ENCODE measurements at regions not wholly inside any gene's neighbourhood (a gene's known extent, or its start where the extent isn't known, plus 50 kb on each side); places are given as distances from the start of the nearest gene placed in this dataset.

DNA sequence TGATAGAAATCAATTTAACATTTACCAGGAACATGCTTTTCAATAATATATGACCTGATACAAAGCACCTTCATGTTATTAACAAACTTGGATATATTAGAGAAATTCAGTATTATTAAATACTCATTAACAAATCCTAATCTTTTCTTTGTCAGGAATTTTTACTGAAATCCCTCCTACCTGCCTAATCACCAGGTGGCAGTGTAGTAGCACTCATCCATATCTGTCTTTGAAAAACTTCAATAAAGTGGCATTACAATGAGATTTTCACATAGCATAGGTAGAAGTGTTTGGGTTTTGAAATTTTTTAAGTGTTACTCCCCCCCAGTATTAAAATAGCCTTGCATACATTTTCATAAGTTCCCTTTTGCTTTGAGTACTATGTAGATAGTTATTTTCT, 1246.6 kb upstream of the LRRN3 start:
- no TSS peak for BruUV-seq (replicated peaks)
- POLR2A ChIA-PET (ENCODE audit: unreplicated experiment), result no interaction called here

More for the DNA sequence above, 1246.6 kb upstream of the LRRN3 start:
- Histone ChIP-seq H2BK15ac (ENCODE audit: low read depth, low read length) (no peak overlapping the region), H4K20me1 (ENCODE audit: insufficient read depth, low read length) (no peaks in the 10 kb centered on the region), H3K4me3 (ENCODE audit: insufficient read depth, low read depth, low read length) (no peak overlapping the region), H3K36me3 (ENCODE audit: control insufficient read depth, insufficient read depth, low read length) (no peaks in the 10 kb centered on the region), H3K4me2 (ENCODE audit: low read depth, low read length) (no peak overlapping the region), H3K27ac (ENCODE audit: insufficient read depth, low read length) (no peak overlapping the region), H2BK20ac (ENCODE audit: low read depth, low read length) (no peak overlapping the region), H3K56ac (ENCODE audit: extremely low read depth, insufficient read depth, low read length) (no peak overlapping the region), H2AFZ (replicated peaks; ENCODE audit: low read length, poor library complexity) (no peak overlapping the region), H3K27me3 (ENCODE audit: control insufficient read depth, insufficient read depth, low read length) (no peaks in the 10 kb centered on the region), H3K9ac (ENCODE audit: low read depth, low read length) (no peak overlapping the region), H3K9me1 (ENCODE audit: insufficient read depth, low read length) (no peaks in the 10 kb centered on the region), H4K91ac (ENCODE audit: insufficient read depth, low read depth, low read length) (no peak overlapping the region), H2BK5ac (ENCODE audit: low read depth, low read length, poor library complexity, severe bottlenecking) (no peak overlapping the region), H3K4me1 (ENCODE audit: control insufficient read depth, insufficient read depth, low read length) (no peaks in the 10 kb centered on the region), H2AK9ac (replicated peaks; ENCODE audit: low read depth, low read length, poor library complexity) (no peak overlapping the region), H2AK5ac (ENCODE audit: low read depth, low read length) (no peak overlapping the region), H2BK120ac (ENCODE audit: low read depth, low read length) (no peak overlapping the region), H3K23ac (ENCODE audit: low read depth, low read length) (no peak overlapping the region), H3K4ac (ENCODE audit: low read depth, low read length) (no peak overlapping the region), H3K79me1 (ENCODE audit: low read depth in 1 of 2, low read length in 2 of 2) (no peaks in the 10 kb centered on the region), H3K18ac (ENCODE audit: low read depth, low read length) (no peak overlapping the region), H3K9me3 (ENCODE audit: control insufficient read depth, insufficient read depth, low read length) (no peaks in the 10 kb centered on the region), H3K14ac (replicated peaks; ENCODE audit: low read depth, low read length) (no peak overlapping the region), H4K8ac (ENCODE audit: low read depth in 2 of 2, low read length in 2 of 2) (no peak overlapping the region), H4K5ac (ENCODE audit: low read depth, low read length) (no peak overlapping the region)
- TF ChIP-seq RAD21 (IDR thresholded peaks at IDR 0.05; ENCODE audit: low read length), result peak; percentile 65
- TF ChIP-seq MAFK (IDR thresholded peaks at IDR 0.05; ENCODE audit: low read depth, low read length), result no peak
- no peak for TF ChIP-seq POLR2A (IDR thresholded peaks at IDR 0.05; ENCODE audit: low read depth, low read length)
- no peak for TF ChIP-seq RFX5 (IDR thresholded peaks at IDR 0.05; ENCODE audit: low read depth, low read length)
- TF ChIP-seq FOS (IDR thresholded peaks at IDR 0.05; ENCODE audit: low read depth, low read length), result no peak
- no peak for TF ChIP-seq CEBPB (IDR thresholded peaks at IDR 0.05; ENCODE audit: low read depth, low read length)
- TF ChIP-seq SMC3 (IDR thresholded peaks at IDR 0.05; ENCODE audit: low read depth, low read length), result peak; percentile 63
- TF ChIP-seq, protein P1, sequence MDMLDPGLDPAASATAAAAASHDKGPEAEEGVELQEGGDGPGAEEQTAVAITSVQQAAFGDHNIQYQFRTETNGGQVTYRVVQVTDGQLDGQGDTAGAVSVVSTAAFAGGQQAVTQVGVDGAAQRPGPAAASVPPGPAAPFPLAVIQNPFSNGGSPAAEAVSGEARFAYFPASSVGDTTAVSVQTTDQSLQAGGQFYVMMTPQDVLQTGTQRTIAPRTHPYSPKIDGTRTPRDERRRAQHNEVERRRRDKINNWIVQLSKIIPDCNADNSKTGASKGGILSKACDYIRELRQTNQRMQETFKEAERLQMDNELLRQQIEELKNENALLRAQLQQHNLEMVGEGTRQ (IDR thresholded peaks at IDR 0.05; ENCODE audit: low read depth, low read length), result no peak
- TF ChIP-seq MXI1 (IDR thresholded peaks at IDR 0.05; ENCODE audit: borderline replicate concordance, low read depth, low read length), result no peak
- TF ChIP-seq, protein P2, sequence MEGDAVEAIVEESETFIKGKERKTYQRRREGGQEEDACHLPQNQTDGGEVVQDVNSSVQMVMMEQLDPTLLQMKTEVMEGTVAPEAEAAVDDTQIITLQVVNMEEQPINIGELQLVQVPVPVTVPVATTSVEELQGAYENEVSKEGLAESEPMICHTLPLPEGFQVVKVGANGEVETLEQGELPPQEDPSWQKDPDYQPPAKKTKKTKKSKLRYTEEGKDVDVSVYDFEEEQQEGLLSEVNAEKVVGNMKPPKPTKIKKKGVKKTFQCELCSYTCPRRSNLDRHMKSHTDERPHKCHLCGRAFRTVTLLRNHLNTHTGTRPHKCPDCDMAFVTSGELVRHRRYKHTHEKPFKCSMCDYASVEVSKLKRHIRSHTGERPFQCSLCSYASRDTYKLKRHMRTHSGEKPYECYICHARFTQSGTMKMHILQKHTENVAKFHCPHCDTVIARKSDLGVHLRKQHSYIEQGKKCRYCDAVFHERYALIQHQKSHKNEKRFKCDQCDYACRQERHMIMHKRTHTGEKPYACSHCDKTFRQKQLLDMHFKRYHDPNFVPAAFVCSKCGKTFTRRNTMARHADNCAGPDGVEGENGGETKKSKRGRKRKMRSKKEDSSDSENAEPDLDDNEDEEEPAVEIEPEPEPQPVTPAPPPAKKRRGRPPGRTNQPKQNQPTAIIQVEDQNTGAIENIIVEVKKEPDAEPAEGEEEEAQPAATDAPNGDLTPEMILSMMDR (conservative IDR thresholded peaks at IDR 0.05; ENCODE audit: low read depth, low read length), result peak; percentile 54
- peak; percentile 14 for DNase-seq
- CTCF ChIA-PET, result no interaction called here
- no peak for ATAC-seq (ENCODE audit: low read depth)
- dilution Hi-C loops (cut with HindIII; ENCODE audit: low sequenced_read_pairs, unreplicated experiment) (no loop called here), in situ Hi-C loops (cut with MboI; ENCODE audit: low sequenced_read_pairs) (no loop called here), intact Hi-C loops (cut with micrococcal nuclease) (loop anchor here (1.0 to 5.0 kb wide), 2 partner anchors 1254 to 1643 kb away; no protein-coding TSS in a partner anchor)
